ENCODE measurements at regions not wholly inside any gene's neighbourhood (a gene's known extent, or its start where the extent isn't known, plus 50 kb on each side); places are given as distances from the start of the nearest gene placed in this dataset.
A peak's percentile ranks its signal among the peaks of the same experiment; 100 is the strongest.
"Not testable (repeated sequence)": the region's sequence is repeated elsewhere in the genome, so short reads cannot be mapped to it uniquely, and the experiment has no call there.

DNA sequence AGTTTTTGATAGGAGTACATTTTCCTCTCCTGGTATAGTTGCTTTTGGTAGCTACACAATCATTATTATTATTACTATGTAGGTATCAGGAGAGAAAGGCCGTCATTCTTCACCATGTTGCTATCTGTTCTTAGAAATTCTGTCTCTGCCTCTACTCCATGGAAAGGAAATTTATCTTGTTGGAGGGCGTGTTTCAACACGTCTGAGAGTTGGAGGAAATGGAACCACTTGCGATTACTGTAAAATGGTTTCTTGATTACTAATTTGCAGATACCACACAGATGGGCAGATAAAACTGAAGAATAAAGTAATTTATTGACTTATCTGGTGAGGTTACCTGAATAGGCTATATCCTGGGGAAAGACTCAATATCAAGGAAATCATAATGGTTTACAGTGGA is 488.4 kb downstream of the NR2F2 start:
- no peak for DNase-seq (ENCODE audit: low spot score)

DNA sequence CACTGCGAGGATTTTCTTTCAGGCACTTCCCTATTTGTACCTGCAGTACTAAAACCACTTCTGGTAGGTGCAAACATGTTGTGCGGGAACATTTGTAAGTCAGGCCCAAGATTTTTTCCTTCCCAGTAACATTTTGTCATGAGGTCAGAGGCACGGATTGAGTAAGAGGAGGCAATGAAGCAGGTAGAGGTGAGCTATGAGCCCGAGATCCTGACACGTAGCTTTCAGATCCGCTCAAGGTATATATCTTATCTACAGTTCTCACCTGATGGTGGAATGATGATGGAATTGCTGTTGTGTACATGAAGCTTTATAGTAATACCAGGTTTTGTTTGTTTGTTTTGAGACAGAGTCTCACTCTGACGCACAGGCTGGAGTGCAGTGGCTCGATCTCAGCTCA is 497.5 kb downstream of the NR2F2 start:
- no peak for DNase-seq (ENCODE audit: low spot score)

DNA sequence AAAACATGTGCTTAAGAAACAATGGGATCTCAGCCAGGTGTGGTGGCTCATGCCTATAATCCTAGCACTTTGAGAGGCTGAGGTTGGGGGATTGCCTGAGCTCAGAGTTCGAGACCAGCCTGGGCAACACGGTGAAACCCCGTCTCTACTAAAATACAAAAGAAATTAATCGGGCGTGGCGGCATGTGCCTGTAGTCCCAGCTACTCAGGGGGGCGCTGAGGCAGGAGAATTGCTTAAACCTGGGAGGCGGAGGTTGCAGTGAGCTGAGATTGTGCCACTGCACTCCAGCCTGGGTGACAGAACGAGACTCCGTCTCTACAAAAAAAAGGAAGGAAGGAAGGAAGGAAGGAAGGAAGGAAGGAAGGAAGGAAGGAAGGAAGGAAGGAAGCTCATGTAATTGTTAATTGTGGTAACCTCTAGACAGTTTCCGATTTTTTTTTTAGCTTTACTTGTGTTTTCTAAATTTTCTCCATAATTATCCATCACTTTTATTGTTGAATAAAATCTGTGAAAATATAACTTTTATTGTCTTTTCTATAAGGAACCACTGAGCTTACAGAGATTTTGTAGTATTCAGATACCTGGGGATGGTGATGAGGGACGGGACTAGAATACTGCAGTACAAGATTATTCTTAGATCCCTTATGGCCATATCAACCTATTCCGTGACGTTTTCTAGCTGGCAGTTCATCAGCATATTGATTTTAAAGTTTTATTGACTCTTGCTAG is 506.9 kb downstream of the NR2F2 start:
- no peak for DNase-seq (ENCODE audit: low spot score)

DNA sequence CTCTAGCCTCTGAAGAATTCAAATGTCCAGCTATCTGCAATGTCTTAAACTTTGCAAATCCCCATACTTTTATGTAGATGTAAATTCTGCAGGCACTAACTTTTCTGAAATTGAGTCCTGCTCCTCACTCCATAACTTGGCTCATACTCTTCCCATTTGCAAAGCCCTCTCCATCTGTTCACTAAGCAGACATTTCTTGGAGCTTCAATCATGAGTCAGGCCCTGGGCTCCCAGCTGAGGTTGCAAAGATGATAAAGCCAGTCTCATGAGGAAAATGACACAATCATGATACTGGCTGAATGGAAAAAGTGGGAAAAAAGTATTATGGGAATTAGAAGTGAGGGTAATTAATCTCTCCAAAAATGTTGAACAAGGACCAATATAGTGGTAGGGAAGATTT is 507.6 kb downstream of the NR2F2 start:
- DNase-seq (ENCODE audit: low spot score) = no peak

DNA sequence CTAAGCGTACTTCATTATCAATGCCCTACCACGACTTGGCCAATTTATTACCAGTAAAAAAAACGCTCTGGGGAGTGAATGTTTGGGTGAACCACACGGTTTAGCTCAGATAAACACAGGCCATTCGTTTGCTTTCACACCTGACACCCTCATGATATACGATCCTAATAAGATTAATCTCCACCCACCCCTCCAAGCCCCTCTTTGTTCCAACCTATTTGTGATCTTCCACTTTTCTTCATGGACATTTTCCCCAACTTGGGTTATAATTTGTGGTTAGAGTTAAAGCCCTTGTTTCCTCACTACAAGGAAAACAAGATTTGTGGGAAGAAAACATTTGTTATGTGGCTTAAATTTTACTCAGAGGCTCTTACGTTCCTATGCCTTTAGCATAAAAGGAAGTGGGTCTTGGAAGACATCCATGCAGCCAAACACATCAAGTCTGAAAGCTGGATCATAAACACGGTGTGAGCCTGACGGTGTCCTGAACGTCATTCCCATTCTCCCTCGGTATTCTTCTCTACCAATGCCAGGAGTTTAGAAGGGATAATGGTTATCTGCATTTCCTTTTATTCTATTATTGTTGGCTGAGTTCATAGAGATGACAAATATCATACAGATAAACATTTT is 518.9 kb downstream of the NR2F2 start:
- DNase-seq (ENCODE audit: low spot score) = no peak

DNA sequence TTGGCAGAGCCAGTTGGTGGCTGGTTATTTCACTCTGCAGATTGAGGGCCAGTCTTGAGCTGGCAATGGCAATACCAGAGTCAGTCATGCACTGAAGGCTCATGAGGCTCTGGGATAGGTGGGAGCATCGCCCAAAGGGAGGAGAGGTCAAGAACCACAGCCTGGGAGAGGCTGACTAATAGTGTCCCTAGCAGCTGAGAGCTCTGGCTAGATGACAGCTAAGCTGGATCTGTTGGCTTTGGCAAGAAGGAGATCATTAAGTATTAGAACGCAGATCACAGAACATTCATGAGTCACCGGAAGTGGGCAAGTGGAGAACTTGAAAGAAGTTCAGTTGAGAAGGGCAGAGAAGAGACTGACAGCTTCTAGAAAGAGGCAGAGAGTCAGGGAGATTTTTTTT is 521.1 kb downstream of the NR2F2 start:
- no peak for DNase-seq (ENCODE audit: low spot score)

DNA sequence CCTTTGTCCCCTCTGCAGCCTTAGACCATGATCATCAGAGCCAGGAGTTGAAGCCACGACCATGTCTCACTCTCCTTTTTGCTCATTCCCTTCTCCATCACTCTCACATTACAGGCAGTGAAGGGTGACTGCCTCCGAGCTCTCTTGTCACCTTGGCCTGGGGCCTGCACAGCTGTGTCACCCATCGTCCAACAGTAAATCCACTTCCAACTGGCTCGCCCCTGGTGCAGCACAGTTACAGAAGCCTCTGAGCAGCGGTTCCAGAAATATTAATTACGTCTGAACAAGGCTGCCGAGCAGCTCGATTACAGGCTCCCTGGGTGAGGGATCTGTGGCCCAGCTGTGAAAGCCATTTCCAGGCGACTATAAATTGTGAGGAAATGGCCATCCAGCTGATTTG is 528.2 kb downstream of the NR2F2 start:
- no peak for DNase-seq (ENCODE audit: low spot score)

DNA sequence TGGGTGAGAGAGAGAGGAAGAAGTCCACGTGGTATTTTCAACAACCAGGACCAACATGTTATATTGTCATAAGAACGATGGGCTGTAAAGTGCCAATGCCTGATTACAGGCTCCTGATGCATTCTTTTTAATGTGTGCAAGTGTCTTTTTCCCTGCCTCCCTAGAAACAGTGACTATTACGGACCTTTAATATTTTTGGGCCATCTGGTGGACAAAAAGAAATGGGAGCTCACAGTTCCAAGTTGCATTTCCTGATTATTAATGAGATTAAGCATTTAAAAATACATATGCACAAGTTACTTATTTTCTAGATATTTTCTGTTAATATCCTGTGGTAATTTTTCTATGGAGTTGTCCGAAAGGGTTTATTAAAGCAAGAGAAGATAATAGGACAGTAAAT is 530.2 kb downstream of the NR2F2 start:
- DNase-seq (ENCODE audit: low spot score) = no peak

DNA sequence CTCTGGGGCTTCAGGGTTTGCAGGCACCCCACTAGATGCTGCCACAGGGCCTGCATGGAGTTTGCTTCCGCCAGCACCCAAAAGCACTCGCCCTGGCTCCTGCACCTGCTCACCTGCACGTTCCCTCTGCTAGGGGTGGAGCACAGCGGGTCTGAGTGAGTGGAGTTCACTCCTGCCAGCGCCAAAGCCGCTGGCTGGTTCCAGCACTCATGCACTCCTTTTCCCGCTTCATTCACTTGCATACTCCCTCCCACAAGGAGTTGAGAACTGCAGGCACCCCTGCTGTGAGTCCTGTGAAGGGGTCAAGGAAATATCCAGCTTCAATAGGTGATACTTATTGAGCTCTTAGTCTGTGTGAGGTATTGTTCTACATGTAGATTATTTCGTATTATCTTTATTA is 537.5 kb downstream of the NR2F2 start:
- no peak for DNase-seq (ENCODE audit: low spot score)

DNA sequence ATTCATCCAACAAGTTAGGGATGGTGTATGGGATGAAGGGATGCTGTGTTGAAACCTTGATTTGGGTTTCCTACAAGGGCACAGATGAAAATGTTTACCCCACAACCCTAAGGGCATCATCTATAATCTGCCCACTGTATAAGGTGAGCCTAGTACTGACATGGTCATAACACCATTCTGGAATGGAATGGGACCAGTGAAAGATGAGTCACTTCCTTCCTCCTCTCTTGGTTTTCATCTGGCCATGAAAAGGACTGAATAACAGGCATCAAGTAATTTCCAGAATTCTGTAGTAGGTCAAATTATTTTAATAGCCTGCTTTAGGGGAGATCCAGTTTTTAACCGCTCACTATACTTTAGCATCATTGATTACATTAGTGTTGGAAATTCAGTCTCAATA is 538.6 kb downstream of the NR2F2 start:
- no peak for DNase-seq (ENCODE audit: low spot score)

DNA sequence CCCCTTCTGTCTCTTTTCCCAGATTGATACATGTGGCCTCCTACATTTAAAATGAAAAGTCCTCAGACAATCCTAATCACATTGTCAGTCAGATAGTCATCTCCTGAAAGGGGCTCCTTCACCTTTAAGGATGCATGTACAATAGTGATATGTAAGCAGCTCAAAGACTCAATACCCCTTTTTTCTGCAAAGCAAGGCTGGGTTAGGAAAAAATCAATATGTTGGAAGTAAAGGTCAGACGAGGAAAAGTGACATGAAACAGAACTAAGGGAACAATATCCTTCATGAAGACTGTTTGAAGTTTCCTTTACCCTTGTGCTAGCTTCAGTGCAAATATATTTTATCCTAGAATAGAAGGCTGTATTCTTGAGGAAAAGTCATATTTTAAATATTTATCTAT is 539.3 kb downstream of the NR2F2 start:
- no peak for DNase-seq (ENCODE audit: low spot score)

DNA sequence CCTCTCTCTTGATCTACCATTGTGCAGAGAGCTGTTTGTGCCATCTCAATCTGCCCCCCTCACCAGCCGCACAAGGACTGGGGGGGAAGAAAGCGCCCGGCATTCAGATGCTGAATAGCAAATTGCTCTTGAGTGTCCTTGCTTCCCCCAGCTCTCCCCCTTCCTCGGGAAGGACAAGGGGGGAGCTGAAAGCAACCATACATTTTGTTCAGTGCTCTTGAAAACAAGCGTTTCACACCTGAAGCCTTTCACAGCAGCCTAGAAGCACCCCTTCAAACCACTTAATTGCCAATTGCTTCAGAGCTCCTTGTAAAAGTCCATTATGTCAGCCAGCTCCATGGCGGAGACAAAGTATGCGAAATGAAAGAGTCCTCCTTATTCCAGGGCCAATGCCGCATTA is 540.1 kb downstream of the NR2F2 start:
- no peak for DNase-seq (ENCODE audit: low spot score)

DNA sequence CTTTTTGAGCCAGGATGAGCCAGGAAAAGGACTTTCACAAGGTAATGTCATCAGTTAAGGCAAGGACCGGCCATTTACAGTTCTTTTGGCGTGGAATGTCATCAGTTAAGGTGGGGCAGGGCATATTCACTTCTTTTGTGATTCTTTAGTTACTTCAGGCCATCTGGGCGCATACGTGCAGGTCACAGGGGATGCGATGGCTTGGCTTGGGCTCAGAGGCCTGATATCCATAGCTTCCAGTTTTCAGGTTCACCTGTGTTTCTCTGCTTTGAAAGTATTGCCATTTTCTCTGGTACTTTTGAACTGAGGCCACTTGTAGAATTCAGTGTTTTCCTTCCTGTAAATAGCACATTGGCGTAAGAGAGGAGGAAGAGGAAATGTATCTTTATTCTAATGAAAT is 546.9 kb downstream of the NR2F2 start:
- not testable (repeated sequence) for DNase-seq (ENCODE audit: low spot score)

DNA sequence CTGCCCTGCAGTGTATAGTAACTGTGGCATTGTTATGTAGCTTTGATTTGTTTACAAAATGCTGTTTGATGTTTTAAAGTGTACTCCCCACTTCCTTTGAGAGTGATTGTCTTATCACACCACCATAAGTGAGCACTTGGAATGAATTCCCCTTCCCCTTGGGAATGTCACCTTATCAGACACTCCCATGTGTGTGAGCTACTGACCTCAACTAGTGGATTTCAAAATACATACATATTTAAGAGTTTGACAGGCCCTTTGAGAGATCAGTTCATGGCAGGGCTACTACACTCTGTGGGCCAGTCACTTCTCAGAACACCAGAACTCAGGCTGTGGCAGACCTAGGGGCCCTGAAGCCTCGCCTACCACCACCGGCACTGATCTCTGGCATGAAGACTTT is 547.6 kb downstream of the NR2F2 start:
- no peak for DNase-seq (ENCODE audit: low spot score)

DNA sequence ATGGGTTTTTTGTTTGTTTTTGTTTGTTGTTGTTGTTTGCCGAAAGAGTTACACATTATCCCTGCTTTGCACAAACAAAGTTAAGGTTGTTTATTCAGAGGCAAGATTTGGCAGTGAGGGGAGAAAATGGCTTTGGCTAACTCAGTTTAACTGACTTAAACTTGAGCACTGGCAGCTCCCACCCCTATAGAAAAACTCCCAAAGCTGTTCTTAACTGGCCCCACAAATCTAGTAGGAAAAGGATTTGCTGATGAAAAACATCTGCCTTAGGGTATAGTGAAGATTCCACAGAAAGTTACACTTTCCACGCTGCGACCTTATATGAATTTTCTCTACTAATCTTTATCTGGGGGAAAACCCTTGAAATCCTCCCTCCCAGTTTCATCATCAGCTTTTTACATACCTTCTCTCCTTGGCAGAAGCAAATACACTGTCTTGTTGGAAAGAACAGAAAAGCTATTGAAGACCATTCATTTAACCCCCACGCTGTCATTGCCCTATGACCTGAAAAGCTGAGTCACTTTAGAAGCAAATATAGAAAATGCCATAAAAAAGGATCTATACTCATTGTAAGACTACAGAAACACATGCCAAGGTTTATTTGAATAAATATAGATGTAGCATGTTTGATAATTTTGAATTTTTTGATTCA is 551.7 kb downstream of the NR2F2 start:
- no peak for DNase-seq (ENCODE audit: low spot score)

DNA sequence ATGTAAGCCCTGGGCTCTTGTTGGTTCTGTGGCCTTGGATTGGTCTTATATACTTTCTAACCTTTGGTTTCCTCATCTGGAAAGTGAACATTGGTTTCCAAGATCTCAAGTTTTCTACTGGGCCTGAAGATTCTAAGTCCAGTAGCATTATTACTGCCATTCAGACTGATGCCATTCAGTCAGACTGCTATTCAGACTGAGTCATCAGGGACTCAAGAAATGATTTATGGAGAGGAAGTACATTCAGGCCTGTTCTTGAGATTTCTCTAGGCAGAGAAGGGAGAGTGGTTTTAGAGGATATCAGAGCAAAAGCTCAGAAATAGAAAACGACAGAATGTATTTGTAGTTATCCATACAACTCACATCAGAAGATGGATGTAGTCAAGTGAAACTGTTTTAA is 557.2 kb downstream of the NR2F2 start:
- no peak for DNase-seq (ENCODE audit: low spot score)

DNA sequence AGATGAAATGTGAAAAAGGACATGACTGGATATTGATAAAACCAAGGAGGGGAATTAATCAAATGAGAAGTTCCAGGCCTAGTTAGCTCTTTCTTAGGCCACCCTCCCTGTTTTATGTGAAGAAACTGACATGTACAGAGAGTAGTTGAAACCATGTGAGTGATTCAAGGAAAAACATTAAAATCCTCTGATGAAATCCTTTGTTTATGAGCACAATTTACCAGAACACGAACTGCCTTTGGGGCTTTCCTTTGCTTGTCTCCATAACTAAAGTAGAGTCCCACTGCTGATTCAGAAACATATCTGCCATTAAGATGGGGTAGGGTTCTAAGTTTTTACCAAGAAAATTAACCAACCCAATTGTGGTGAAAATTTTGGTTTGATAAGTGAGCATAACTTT is 558.3 kb downstream of the NR2F2 start:
- no peak for DNase-seq (ENCODE audit: low spot score)

DNA sequence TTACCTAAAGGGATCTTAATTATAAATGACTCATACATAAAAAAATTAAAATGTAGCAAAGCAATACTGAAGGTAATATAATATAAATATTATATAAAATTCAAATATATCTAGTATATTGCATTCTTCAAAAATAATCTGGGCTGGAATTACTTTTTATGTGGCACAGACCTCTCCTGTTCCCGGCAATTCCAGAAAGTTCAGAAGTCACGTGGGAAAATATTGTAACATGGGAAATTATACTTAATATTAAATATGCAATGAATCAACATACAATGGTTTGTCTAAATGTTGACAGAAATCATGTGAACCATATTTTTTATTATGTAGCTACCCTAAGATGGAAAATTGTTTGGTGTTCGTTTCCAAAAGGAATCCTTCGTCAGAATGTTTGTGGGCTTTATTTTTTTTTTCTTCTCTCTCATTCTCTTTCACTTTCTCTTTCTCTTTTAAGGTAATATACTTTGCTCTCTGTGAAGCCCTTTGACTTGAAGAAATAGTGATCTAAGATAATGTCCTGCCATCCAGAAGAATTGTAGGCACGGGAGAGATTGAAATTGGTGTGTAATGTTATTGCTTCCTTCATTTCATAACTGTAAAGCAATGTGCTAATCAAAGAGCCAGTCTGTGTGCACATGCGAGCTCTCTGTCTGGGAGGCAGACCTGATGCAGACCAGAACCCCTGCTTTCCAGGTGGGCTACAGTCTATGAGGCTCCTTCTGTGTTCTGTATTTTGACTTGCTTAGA is 559.4 kb downstream of the NR2F2 start:
- DNase-seq (ENCODE audit: low spot score) = no peak

DNA sequence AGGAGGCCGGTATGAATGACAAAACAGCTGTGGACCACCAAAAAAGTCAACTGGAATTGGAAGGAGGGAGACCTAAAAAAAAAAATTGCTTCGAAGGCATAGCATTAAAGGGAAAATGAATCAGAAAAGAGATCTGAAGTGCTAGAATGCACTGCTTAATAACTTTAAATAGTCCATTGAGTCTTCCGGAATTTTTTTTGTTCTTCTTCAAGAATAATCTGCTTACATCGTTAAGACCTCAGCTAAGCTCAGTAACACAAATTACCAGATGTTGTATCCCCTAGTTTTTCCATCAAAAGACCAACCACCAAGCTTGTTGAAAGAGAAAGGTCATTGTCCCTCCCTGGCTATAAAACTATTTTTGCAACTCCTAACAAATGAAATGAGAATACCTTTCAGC is 560.5 kb downstream of the NR2F2 start:
- DNase-seq (ENCODE audit: low spot score) = no peak

DNA sequence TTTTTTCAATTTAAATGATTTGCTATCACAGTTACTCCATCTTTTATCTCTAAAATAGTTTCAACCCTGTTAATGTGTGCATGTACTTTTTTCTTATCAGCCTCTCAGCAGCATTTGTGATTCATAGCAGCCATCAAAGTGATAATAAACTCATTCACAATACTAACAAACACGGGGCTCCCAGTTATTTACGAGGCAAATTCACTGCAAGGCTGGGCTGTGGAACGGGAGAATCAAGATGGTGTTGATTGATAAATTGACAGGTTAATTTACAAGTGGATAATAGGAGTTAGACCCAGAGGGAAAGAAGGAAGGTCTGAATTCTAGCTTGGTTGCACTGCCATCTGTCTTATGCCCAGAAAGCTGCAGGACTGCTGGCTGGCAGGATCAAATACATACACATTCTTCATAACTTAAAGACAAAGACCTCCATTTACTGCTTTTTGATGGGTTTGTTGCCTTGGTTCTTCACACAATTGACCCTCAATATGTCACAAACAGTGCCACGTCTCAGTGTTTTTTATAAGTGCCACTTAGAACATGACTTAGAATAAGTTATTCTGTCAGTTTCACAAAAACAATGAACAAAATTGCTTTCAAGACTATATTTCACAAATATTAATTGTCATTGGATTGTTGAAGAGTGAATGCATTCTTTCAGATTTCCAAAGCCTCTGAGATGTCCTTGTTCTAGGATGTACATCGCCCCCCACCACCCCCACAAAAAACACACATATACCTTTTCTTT is 562.8 kb downstream of the NR2F2 start:
- peak; percentile 8 for DNase-seq (ENCODE audit: low spot score)

DNA sequence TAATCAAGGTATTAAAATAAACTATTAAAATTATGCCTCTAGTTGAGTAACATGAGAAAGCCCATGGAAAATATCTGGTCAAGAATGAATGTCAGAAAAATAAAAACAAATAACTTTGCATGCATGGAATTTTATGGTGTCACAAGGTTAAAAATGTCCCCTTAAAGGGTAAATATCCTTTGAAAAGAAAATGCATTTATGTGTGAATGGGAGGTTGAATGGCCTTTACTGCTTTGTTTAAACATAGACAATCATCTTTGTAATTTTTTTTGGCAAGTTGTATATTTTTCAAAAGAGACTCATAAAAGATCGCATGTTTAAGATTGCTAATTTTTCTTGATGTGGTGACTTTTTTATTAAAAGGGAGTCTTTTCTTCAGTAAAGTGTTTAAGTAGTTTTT is 564.2 kb downstream of the NR2F2 start:
- DNase-seq (ENCODE audit: low spot score) = no peak

DNA sequence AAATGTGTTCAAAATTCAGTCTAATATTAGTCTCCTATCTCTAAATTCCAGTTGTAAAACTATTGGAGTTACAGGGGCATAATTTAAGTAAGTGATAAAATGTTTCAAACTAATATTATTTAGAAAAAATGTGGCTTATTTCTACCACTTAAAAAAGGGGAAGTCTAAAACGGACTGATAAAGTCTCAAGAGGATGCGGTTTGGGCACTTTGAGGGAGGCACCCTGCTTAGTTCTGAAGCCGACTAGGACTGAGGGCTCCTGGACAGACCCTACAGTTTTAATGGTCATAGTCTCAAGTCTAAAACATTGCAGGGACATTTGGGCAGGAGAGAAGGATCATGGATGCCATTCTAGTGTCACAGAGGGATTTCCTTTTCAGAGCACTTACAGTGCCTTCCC is 566.3 kb downstream of the NR2F2 start:
- no peak for DNase-seq (ENCODE audit: low spot score)

All from GM03348 (cell line).